ENCODE measurements at regions not wholly inside any gene's neighbourhood (a gene's known extent, or its start where the extent isn't known, plus 50 kb on each side); places are given as distances from the start of the nearest gene placed in this dataset.

- no peak for DNase-seq (ENCODE audit: low spot score)
- in situ Hi-C loops (cut with HindIII; ENCODE audit: low sequenced_read_pairs): no loop called here
Measured at GRCh38 chr2:6676776-6677175, 188.9 kb downstream of the CMPK2 start.

- no peak for DNase-seq (ENCODE audit: low spot score)
- in situ Hi-C loops (cut with HindIII; ENCODE audit: low sequenced_read_pairs): no loop called here
Measured at GRCh38 chr2:6679471-6679870, 186.2 kb downstream of the CMPK2 start.

GRCh38 chr2:6683516-6683915, 182.2 kb downstream of the CMPK2 start:
- DNase-seq (ENCODE audit: low spot score): no peak
- in situ Hi-C loops (cut with HindIII; ENCODE audit: low sequenced_read_pairs): no loop called here

DNA sequence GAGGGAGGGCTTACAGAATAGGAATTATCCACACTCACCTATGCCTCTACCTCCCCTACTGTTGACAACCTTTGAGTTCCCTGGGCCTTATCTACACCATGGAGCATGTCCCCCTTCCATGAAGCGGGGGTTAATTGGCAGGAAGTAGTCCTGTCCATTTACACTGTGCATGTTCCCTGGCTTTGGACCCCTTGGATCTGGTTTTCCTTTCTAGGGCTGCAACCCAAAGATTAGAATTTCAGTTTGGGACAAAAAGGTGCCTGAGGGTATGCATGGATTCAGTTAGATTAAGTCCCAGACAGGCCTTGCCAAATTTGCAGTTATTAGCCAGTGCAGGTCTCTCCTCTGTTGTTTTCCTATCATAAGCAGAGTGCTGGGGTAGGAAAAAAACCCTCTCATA, 180.3 kb downstream of the CMPK2 start:
- in situ Hi-C loops (cut with HindIII; ENCODE audit: low sequenced_read_pairs): no loop called here
- DNase-seq (ENCODE audit: low spot score): no peak

DNA sequence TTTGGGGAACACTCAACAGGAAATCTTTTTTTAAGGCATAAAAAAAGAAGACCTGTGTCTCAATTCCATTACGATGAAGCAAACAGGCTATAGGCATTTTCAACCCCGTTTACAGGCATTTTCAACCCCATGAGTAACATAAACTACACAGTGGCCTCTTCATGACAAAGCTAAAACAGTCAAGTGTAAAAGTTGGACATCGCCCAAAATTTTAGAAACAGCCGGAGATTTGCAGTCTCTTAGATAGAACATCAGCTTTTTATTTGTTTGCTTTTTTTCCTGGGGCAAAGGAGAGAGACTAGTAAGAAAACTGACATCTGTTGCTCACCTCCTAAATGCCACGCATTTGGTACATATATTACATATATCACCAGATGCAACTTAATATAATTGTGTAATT, 173.7 kb downstream of the CMPK2 start:
- no peak for DNase-seq (ENCODE audit: low spot score)
- in situ Hi-C loops (cut with HindIII; ENCODE audit: low sequenced_read_pairs): no loop called here

DNA sequence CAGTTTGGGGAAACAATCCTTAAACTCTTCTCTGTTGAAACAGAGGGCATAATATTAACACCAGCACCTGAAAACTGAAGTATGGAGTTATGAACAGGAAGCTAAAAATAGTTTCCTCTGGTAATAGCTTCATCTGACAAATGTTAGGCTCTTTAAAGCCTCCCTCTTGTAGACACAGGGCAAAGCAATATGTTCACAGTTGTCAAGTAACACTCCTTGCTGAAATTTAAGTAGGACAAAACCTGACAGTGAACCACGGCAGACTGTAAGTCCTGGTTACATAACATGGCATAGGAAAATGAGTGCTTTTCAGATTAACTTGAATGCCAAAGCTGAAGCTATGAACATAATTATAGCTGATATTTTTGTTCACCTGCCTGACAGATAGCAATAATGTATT, 172.9 kb downstream of the CMPK2 start:
- in situ Hi-C loops (cut with HindIII; ENCODE audit: low sequenced_read_pairs): no loop called here
- peak; percentile 6 for DNase-seq (ENCODE audit: low spot score)

DNA sequence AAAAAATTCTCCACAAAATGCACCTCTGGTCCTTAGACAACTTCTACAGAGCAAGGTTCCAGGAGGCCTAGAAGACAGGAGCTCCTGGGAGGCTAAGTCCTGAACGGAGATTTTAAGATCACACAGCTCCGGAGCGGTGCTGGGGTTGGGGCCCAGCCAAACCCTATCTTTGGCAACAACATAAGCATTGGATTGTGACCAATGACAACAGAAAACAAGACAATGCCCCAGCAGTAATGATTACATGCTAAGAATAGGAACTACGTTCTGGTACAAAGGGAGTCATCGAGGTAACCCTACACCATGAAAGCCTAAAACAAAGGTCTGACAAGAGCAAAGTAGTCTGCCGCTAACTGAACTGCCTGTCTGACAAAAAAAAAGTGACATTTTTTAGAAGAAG, 171.2 kb downstream of the CMPK2 start:
- in situ Hi-C loops (cut with HindIII; ENCODE audit: low sequenced_read_pairs): no loop called here

GRCh38 chr2:6700335-6700734, 165.4 kb downstream of the CMPK2 start:
- in situ Hi-C loops (cut with HindIII; ENCODE audit: low sequenced_read_pairs): no loop called here
- no peak for DNase-seq (ENCODE audit: low spot score)

More for the DNA sequence above, 171.2 kb downstream of the CMPK2 start:
- DNase-seq (ENCODE audit: low spot score): no peak

DNA sequence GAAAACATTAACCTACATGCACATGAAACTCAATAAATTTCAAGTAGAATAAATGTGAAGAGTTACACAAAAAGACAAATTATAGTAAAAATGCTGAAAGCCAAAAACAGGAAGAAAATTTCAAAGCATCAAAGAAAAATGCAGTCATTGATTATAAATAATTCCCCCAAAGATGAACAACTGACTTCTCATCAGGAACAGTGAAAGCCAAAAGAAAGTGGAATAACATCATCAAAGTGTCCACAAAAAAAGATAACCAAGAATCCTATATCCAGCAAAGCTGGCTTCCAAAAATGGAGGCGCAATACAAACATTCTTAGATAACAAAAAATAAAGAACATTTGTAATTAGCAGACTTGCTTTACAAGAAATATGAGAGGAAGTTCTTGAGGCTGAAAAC, 161.6 kb downstream of the CMPK2 start:
- in situ Hi-C loops (cut with HindIII; ENCODE audit: low sequenced_read_pairs): no loop called here
- DNase-seq (ENCODE audit: low spot score): no peak

DNA sequence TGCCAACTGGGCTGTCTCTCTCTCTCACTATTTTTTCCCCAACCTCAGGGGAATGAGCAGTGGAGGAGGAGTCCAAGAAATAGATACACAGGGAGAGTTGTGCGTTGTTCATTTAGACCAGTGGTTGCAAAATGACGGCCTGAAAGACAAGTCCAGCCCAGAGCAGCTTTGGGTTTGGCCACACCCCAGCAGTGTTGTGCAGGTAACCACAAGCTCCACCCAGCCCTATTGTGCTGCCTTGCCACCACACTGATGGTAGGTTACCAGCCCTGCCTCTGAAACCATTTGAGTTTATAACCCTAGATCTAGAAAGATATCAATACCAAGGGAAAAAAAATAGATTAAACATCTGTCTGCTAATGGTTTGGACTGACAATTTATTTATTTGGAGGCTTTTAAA, 144.3 kb downstream of the CMPK2 start:
- DNase-seq (ENCODE audit: low spot score): no peak
- in situ Hi-C loops (cut with HindIII; ENCODE audit: low sequenced_read_pairs): no loop called here

- in situ Hi-C loops (cut with HindIII; ENCODE audit: low sequenced_read_pairs): no loop called here
- DNase-seq (ENCODE audit: low spot score): no peak
Measured at GRCh38 chr2:6722574-6722973, 143.1 kb downstream of the CMPK2 start.

GRCh38 chr2:6723865-6724604, 141.7 kb downstream of the CMPK2 start:
- in situ Hi-C loops (cut with HindIII; ENCODE audit: low sequenced_read_pairs): no loop called here
- peak; percentile 34 for DNase-seq (ENCODE audit: low spot score)

GRCh38 chr2:6724605-6725140, 141.0 kb downstream of the CMPK2 start:
- DNase-seq (ENCODE audit: low spot score): no peak
- in situ Hi-C loops (cut with HindIII; ENCODE audit: low sequenced_read_pairs): no loop called here

GRCh38 chr2:6728156-6728555, 137.6 kb downstream of the CMPK2 start:
- in situ Hi-C loops (cut with HindIII; ENCODE audit: low sequenced_read_pairs): no loop called here

DNA sequence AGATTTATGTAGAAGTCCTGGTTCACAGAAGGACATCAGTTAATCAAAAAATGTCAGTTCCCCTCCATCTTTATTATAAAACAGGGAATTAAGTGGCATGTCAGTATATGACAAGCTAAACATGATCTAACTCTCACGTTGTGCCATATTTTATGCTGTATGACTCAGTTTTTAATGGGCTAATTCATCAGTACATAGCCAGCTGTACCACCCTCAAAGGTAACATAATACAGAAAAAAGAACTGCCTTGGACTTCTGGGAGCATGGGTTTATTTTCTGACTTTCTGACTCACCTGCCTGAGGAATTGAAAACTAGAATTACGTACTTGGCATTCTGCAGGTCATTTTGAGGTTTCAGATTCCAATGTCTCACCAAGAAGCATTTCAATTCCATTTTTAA, 135.7 kb downstream of the CMPK2 start:
- DNase-seq (ENCODE audit: low spot score): no peak
- in situ Hi-C loops (cut with HindIII; ENCODE audit: low sequenced_read_pairs): no loop called here

More at GRCh38 chr2:6728156-6728555, 137.6 kb downstream of the CMPK2 start:
- DNase-seq (ENCODE audit: low spot score): no peak

DNA sequence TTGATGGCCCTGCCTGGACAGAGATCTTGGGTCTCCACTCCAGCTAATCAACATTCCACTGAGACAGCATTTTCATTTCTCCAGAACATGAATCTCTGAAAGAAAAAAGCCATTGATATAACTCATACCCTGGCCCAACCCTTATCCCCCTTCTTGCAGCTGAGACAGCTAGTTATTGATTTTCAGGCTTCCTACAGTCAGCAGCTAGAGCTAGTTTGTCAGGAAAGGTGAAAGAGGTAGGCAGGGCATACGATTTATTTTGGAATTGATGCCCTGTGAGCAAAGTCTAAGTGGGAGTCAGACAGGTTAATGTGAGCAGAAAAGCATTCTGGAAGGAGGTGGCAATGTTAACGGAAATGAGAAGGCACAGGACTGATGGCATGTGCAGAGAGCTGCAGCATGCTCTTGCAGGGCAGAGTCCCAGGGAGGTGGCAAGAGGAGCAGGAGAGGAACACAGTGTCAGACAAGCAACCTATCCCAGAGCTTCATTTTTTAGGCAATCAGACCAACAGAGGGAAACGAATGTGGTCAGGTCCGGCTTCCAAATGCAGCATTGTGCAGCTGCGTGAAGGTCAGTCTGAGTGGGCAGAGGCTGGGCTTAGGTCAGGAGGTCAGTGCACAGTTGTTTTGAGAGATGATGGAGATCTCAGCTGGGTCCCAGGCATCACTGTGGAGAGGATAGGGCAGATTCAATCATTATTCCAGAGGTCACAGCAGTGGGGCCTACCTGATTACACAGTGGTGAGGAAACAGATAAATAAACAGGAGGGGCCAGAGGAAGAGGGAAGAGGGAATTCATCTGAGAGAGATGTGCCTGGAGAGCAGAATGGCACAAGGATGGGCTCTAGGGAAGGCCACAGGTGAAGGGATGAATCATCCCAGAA, 134.8 kb downstream of the CMPK2 start:
- no peak for DNase-seq (ENCODE audit: low spot score)
- in situ Hi-C loops (cut with HindIII; ENCODE audit: low sequenced_read_pairs): no loop called here

DNA sequence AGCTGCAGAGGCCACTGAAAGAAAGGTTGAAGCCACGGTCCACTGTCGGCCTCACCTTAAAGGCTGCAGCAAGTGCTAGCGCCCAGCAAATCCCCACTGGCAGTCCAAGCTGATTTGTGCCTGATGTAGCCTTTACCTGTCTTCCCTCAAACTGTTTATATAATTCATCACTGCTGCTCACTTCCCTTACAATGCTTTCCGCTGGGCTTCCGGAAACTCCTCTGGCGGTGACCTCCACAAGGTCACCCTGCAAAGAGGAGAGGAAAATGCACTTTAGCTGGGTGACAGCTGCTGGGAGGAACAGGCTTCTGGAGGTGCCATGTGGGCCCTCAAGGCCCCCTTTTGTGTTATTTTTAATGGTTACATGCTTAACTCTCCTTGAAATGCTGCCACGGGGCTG, 126.2 kb downstream of the CMPK2 start:
- in situ Hi-C loops (cut with HindIII; ENCODE audit: low sequenced_read_pairs): no loop called here
- no peak for DNase-seq (ENCODE audit: low spot score)

DNA sequence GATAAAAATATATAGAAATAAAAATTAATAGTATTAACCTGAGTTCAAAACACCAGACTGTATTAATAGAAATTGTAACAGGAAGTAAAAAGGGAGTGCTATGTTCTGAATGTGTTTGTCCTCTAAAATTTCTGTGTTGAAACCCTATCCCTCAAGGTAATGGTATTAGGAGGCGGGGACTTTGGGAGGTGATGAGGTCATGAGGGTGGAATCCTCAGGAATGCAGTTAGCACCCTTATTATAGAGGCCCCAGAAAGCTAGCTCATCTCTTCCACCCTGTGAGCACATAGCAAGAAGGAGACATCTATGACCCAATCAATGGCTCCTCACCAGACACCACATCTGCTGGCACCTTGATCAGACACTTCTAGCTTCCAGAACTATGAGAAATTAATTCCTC, 124.5 kb downstream of the CMPK2 start:
- DNase-seq (ENCODE audit: low spot score): no peak
- in situ Hi-C loops (cut with HindIII; ENCODE audit: low sequenced_read_pairs): no loop called here

DNA sequence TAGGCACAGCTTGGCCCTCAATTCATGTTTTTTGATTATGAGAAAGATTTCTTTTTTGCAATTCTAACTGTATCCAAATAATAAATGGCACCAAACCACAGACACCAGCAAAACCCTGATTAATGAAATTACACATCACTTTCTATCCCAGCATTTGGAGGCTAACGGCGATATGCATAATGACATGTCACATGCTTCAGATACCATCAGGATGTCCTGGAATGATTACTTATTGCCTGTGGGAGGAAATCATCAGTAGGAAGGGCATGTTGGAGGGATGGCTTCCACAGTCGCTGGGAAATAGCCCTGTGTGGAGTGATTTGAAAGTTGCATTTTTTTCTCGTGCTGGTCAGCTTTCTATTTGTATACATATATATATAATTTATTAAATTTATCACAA, 121.7 kb downstream of the CMPK2 start:
- in situ Hi-C loops (cut with HindIII; ENCODE audit: low sequenced_read_pairs): no loop called here
- no peak for DNase-seq (ENCODE audit: low spot score)

DNA sequence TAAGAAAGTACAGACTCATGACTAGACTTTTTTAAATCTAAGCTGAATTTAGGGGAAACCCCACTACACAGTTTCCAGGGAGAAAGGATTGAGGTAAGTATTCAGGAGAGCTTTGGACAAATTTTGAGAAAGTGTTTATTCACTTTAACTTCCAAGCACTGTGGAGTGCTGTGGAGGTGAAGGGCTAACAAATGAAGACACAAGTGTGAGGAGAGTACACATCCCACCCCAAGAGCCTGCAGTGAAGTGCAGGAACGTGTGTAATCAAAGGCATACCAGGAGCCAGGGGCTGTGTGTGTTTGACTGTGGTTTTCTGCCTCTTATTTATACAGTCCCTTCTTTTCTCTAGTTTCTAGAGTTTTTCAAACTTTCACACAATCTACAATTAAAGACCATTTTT, 118.3 kb downstream of the CMPK2 start:
- DNase-seq (ENCODE audit: low spot score): no peak
- in situ Hi-C loops (cut with HindIII; ENCODE audit: low sequenced_read_pairs): no loop called here
